AG04450 (cell line): ENCODE measurements at regions not wholly inside any gene's neighbourhood (a gene's known extent, or its start where the extent isn't known, plus 50 kb on each side); places are given as distances from the start of the nearest gene placed in this dataset.
"Not testable (repeated sequence)": the region's sequence is repeated elsewhere in the genome, so short reads cannot be mapped to it uniquely, and the experiment has no call there.

Experiments used
- CTCF ChIA-PET: fragments of 300-600, 350-600 bp; formaldehyde crosslinking; extraction: SDS; loops from one replicate; lab custom pipeline; 2022; ENCODE audit warnings: antibody characterized with exemption, inconsistent platforms; lab: Charles Lee
- POLR2A ChIA-PET: fragments of 350-600 bp; formaldehyde crosslinking; extraction: SDS; loops from one replicate; lab custom pipeline; 2021; ENCODE audit warnings: antibody characterized with exemption, inconsistent platforms; lab: Yijun Ruan, JAX
- DNase-seq: peaks from one replicate; pipeline ENCODE4 v3.0.0-alpha.2; 2011; ENCODE audit warnings: low read depth, low spot score
- H3K27ac ChIP-seq: one replicate; pipeline ENCODE4 v1.5.1; 2012; ENCODE audit warnings: low read depth, low read length, control low read depth
- H3K27me3 ChIP-seq: one replicate; pipeline ENCODE4 v1.6.0; 2012; ENCODE audit warnings: low read length; ENCODE audit not compliant: control insufficient read depth, insufficient read depth
- H3K4me3 ChIP-seq: 2 replicates; pipeline ENCODE4 v1.5.1; 2011; ENCODE audit warnings: mild to moderate bottlenecking, low read depth, low read length, control low read depth
- H3K9me3 ChIP-seq: 2 replicates; pipeline ENCODE4 v1.5.1; 2012; ENCODE audit warnings: low read length; ENCODE audit not compliant: control insufficient read depth, insufficient read depth
- CTCF ChIP-seq: IDR thresholded peaks from 2 replicates; pipeline ENCODE4 v1.5.1; 2011; ENCODE audit warnings: low read depth, low read length, control low read depth, inconsistent platforms

DNA sequence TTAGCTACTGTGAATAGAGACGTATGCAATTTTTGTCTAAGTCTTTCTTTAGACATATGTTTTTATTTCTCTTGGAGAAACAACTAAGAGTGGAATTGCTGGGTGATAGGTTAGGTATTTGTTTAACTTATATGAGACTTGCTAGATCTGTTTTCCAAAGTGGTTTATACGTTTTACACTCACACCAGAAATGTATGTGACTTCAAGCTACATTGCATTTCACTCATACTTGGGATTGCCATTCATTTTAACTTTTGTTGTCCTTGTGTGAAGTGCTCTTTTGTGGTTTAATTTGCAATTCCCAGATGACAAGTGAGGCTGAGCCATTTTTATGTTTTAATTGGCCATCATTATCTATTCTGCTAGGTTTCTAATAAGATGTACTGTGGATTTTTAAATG, 817.2 kb downstream of the GLUD2 start:
- ChIA-PET CTCF (no interaction called here), POLR2A (no interaction called here)

DNA sequence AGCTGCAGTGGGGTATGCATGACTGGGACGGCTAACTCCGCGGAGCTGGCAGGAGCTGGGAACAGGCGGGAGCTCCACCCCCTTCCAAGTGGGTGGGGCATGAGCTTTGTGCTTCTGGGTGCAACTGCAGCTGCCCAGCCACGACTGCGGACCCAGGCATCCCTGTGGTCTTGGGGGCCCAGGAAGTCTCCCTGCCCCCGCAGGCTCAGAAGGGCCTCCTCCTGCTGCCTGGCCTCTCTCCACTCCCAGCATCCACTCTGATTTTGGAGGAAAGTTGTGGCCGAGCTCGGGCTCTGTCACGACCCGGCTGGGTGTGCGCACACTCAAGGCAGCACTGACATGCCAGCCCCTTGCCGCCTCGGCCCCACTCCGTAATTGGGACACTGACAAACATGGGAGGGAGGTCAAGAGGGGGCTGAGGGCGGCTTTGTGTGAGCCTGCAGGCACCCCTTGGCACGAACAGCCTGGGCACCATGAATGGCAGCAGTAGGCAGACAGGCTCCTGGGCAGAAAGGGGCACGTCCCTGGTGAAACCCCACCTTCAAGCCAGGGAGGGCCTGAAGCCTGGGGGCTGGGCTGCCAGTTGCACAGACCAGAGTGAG, 822.6 kb downstream of the GLUD2 start:
- no peak for DNase-seq
- Histone ChIP-seq H3K27ac (no peak overlapping the region), H3K27me3 (no peaks in the 10 kb centered on the region), H3K4me3 (no peak overlapping the region), H3K9me3 (peaks cover 17% of the 10 kb centered on the region)
- ChIA-PET POLR2A (no interaction called here), CTCF (no interaction called here)
- no peak for TF ChIP-seq CTCF

More for the DNA sequence above, 817.2 kb downstream of the GLUD2 start:
- Histone ChIP-seq H3K27ac (no peak overlapping the region), H3K9me3 (peaks cover 1% of the 10 kb centered on the region; the same call in 1 of the 2 replicates), H3K4me3 (no peak overlapping the region), H3K27me3 (no peaks in the 10 kb centered on the region)
- no peak for DNase-seq
- TF ChIP-seq CTCF, result no peak

- POLR2A ChIA-PET, result no interaction called here
Measured at GRCh38 chrX:121871122-121871521, 823.7 kb downstream of the GLUD2 start.

DNA sequence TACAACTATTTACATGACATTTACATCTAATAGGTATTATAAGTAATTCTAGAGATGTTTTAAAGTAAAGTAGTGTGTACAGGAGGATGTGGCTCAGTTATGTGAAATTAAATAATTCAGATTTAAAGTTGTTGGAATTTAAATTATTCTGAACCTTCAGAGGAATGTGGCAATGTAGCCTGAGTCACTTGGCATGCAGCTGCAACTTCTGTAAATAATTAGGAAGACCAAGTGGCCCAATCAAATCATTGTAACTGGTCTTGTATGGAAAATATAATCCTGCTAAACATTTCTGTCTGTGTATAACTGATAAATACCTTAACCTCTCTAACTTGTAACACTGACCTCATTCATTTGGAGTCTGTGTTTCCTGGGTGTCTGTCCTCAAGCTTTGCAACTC, 828.9 kb downstream of the GLUD2 start:
- TF ChIP-seq CTCF, result no peak
- Histone ChIP-seq H3K9me3 (peaks cover under 1% of the 10 kb centered on the region; the same call in 1 of the 2 replicates), H3K4me3 (no peak overlapping the region), H3K27me3 (no peaks in the 10 kb centered on the region), H3K27ac (no peak overlapping the region)
- ChIA-PET POLR2A (no interaction called here), CTCF (no interaction called here)
- DNase-seq, result no peak

More at GRCh38 chrX:121871122-121871521, 823.7 kb downstream of the GLUD2 start:
- DNase-seq, result no peak
- TF ChIP-seq CTCF, result no peak
- no peaks in the 10 kb centered on the region for H3K27me3 ChIP-seq
- no peak overlapping the region for H3K27ac ChIP-seq
- peaks cover 17% of the 10 kb centered on the region for H3K9me3 ChIP-seq
- CTCF ChIA-PET, result no interaction called here
- H3K4me3 ChIP-seq, result no peak overlapping the region

GRCh38 chrX:121877337-121877736, 829.9 kb downstream of the GLUD2 start:
- H3K27me3 ChIP-seq, POLR2A ChIA-PET, H3K9me3 ChIP-seq, DNase-seq, H3K27ac ChIP-seq, H3K4me3 ChIP-seq, CTCF ChIA-PET: not testable (repeated sequence)

GRCh38 chrX:121886557-121886956, 839.1 kb downstream of the GLUD2 start:
- Histone ChIP-seq H3K4me3 (no peak overlapping the region), H3K27me3 (no peaks in the 10 kb centered on the region), H3K9me3 (no peaks in the 10 kb centered on the region), H3K27ac (no peak overlapping the region)
- ChIA-PET POLR2A (no interaction called here), CTCF (no interaction called here)
- DNase-seq, result no peak
- TF ChIP-seq CTCF, result no peak
